ENCODE measurements at regions not wholly inside any gene's neighbourhood (a gene's known extent, or its start where the extent isn't known, plus 50 kb on each side); places are given as distances from the start of the nearest gene placed in this dataset.

DNA sequence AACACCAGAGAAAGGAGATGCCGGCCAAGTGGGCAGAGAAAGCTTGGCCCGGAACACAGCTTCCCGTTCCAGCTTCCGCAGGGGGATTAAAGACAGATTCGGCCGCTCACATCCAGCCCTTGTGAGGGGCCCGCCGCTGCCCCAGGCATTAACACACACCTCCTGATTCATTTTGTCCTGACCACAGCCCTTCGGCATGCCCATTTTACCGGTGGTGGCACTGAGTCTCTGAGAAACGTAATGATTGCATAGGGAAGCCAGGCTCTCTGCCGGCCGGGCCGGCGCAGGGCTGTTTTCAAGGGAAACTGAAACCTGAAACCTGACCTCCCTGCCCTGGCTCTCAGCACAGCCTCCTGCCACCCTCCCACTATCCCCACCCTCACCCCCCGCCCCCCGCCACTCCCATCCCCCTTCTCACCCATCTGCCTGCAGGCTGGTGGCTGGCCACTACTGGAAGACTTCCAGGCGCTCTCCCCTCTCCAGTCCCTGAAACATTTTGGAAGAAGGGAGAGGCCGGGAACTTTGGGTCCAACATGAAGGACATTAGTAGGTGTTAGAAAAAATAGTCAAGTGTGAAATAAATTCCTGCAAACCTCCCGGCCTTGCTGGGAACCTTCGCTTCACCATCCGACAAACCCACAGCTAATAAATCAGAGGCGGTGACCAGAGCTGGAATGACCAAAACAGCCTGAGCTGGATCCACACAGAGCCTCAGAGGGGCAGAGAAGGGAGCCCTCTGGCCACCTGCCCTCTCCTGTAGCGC lies 83.5 kb upstream of the CUX1 start:
- Histone ChIP-seq H3K4me3 (no peak overlapping the region), H3K27ac (no peak overlapping the region), H3K4me1 (replicated peaks in 1 of 2) (peaks cover 3 to 8% of the 10 kb centered on the region in 2 donors)
- in situ Hi-C loops (cut with MboI; ENCODE audit: low pct_unique_long_range_greater_than_20kb in 2 of 9, low sequenced_read_pairs in 9 of 9, unreplicated experiment in 9 of 9) = no loop called here
- 0 to 48% (median 36%) methylated on average over 1 to 6 of the region's 24 CpGs; no CpG with 5 or more reads in 3 of the 10 experiments for WGBS, 10 experiments
- peak; percentile 14 to 94 (median 62) for ATAC-seq (replicated peaks in 6 of 8)

DNA sequence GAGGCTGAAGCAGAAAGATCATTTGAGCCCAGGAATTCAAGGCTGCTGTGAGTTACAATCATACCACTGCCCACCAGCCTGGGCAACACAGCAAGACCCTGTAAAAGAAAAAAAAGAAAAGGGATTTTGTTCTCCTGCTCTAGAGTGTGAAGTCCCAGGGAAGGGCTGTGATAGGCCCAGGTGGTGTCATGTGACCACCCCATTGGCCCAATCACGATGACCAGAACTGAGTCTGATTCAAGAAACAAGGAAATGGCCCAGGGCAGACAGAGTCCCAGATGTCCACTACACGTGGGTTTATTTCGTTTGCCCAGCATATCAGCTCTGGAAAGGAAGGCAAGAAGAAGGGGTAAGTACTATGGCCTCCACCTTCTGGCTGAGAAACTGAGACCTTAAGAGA lies 81.3 kb upstream of the CUX1 start:
- Histone ChIP-seq H3K4me1 (replicated peaks in 1 of 2) (peaks cover 0 to 8% of the 10 kb centered on the region in 2 donors), H3K4me3 (no peak overlapping the region), H3K27ac (no peak overlapping the region)
- in situ Hi-C loops (cut with MboI; ENCODE audit: low pct_unique_long_range_greater_than_20kb in 2 of 9, low sequenced_read_pairs in 9 of 9, unreplicated experiment in 9 of 9) = no loop called here
- ATAC-seq (replicated peaks in 6 of 8) = no peak
- WGBS, 10 experiments = 33 to 100% (median 90%) methylated on average over 1 to 3 of the region's 3 CpGs; no CpG with 5 or more reads in 5 of the 10 experiments

DNA sequence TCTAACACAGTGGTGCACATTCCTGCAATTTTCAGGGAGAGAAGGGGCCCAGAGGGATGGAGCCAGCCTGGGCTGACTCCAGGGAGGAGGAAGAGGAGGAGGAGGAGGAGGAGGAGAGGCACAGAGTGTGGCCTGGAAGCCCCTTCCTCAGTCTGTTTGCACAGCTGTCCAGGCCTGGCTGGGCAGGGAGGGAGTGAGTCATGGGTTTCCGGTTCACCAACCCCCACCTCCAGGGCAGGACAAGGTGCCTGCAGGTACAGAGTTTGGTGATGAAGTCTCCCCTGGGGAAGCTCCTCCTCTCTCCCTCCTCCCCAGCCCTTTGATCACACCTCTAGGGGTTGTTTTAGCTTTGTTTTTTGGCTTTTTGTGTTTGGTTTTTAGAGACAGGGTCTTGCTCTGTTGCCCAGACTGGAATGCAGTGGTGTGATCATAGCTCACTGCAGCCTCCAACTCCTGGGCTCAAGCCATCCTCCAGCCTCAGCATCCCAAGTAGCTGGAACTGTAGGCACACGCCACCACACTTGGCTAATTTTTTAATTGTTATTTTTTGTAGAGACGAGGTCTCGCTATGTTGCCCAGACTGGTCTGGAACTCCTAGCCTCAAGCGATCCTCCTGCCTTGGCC lies 77.5 kb upstream of the CUX1 start:
- Histone ChIP-seq H3K4me3 (no peak overlapping the region), H3K4me1 (replicated peaks in 1 of 2) (no peaks in the 10 kb centered on the region), H3K27ac (no peak overlapping the region)
- ATAC-seq (replicated peaks in 6 of 8) = no peak
- in situ Hi-C loops (cut with MboI; ENCODE audit: low pct_unique_long_range_greater_than_20kb in 2 of 9, low sequenced_read_pairs in 9 of 9, unreplicated experiment in 9 of 9) = no loop called here
- whole genome bisulfite sequencing, 10 experiments = 89 to 100% (median 100%) methylated on average over 1 to 4 of the region's 5 CpGs; no CpG with 5 or more reads in 5 of the 10 experiments

DNA sequence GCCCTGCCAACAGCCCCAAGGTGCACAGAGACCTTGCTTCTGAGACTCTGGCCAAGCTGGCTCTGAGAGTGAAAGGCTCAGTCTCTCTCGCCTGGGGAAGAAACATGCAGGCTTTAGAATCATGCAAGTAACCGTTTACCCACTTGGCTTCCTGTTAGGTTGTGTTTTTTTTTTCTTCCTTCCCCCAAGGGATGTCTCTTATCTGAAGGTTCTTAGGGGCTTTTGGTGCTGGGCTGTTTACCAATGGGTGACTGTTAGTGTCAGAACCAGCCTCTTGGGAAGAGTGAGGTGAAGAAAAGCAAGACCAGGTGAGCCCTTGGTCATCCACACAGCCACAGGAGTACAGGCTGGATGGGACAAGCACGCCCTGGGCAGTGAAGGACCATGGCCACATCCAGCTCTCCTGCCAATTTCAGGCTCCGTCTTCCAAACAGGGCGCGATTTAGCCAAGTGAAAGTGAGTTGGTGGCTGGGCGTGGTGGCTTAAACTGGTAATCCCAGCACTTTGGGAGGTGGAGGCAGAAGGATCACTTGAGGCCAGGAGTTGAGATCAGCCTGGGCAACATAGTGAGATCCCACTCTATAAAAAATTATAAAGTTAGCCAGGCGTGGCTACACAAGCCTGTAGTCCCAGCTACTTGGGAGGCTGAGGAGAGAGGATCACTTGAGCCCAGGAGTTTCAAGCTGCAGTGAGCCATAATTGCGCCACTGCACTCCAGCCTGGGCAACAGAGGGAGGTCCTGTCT lies 76.3 kb upstream of the CUX1 start:
- ATAC-seq (replicated peaks in 6 of 8) = no peak
- no peaks in the 10 kb centered on the region for H3K4me1 ChIP-seq (replicated peaks in 1 of 2)
- H3K27ac ChIP-seq = no peak overlapping the region
- H3K4me3 ChIP-seq = no peak overlapping the region
- in situ Hi-C loops (cut with MboI; ENCODE audit: low pct_unique_long_range_greater_than_20kb in 2 of 9, low sequenced_read_pairs in 9 of 9, unreplicated experiment in 9 of 9) = no loop called here
- 41 to 100% (median 83%) methylated on average over 1 to 5 of the region's 9 CpGs; no CpG with 5 or more reads in 1 of the 10 experiments for WGBS, 10 experiments

DNA sequence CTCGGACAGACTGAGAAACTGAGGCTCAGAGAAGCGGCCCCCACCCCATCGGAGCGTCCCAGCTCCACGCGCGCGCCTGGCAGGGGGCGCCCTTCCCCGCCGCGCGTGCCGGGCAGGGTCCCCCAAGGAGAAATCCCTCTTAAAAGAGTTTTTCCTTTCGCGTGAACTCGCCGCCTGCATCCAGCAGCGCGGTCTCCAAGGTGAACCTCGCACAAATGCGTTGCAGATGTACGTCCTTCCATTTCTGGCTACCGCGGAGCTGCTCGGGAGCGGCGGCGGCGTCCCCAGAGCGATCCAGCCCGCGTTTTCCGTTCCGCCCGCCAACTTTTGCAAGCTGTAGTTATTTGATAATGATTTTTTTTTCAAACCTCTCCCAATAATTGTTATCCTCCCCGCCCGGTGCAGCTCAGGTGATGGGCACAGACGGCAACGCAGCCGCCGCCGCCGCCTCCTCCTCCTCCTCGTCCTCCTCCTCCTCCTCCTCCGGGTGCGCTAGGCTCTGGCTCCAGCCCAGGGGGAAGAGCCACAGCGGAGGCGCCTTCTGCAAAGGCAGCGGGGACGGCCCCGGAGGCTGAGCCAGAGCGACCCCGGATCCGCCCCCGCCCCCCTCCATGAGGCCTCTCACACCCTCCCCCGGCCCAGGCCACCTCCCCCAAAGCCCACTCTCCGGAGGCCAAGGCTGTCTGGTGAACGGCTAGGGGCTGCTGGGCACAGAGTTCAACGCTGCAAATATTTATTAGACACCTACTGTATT lies 74.0 kb upstream of the CUX1 start:
- Histone ChIP-seq H3K27ac (no peak overlapping the region), H3K4me1 (replicated peaks in 1 of 2) (no peaks in the 10 kb centered on the region), H3K4me3 (peak overlapping the region; percentile 32 to 45 (median 41))
- WGBS, 10 experiments = 0 to 6% (median 0%) methylated on average over 6 to 12 of the region's 60 CpGs; no CpG with 5 or more reads in 5 of the 10 experiments
- in situ Hi-C loops (cut with MboI; ENCODE audit: low pct_unique_long_range_greater_than_20kb in 2 of 9, low sequenced_read_pairs in 9 of 9, unreplicated experiment in 9 of 9) = no loop called here
- ATAC-seq (replicated peaks in 6 of 8) = peak; percentile 82 to 92 (median 85)

DNA sequence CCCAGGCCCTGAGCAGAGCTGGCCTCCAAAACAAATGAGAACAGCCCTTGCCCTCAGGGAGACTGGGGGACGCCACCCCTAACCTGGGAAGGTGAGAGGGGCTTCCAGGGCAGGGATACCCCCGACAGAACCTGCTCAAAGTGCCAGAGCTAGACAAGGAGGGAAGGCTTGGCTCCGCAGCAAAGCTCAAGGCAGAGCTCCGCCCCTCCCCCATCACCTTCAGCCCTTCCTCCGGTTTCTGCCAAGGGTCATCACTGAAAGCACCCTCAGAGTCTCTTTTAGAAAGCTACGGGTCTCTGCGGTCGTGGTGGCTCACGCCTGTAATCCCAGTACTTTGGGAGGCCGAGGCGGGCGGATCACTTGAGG lies 73.4 kb upstream of the CUX1 start:
- 0 to 82% (median 51%) methylated on average over 1 to 11 of the region's 12 CpGs; no CpG with 5 or more reads in 5 of the 10 experiments for WGBS, 10 experiments
- peak in 2 of 8 experiments; percentile 17 to 19 for ATAC-seq (replicated peaks in 6 of 8)
- Histone ChIP-seq H3K4me3 (peak overlapping the region in 4 of 5 donors; percentile 32 to 45 (median 42)), H3K4me1 (replicated peaks in 1 of 2) (no peaks in the 10 kb centered on the region), H3K27ac (no peak overlapping the region)
- in situ Hi-C loops (cut with MboI; ENCODE audit: low pct_unique_long_range_greater_than_20kb in 2 of 9, low sequenced_read_pairs in 9 of 9, unreplicated experiment in 9 of 9) = no loop called here

DNA sequence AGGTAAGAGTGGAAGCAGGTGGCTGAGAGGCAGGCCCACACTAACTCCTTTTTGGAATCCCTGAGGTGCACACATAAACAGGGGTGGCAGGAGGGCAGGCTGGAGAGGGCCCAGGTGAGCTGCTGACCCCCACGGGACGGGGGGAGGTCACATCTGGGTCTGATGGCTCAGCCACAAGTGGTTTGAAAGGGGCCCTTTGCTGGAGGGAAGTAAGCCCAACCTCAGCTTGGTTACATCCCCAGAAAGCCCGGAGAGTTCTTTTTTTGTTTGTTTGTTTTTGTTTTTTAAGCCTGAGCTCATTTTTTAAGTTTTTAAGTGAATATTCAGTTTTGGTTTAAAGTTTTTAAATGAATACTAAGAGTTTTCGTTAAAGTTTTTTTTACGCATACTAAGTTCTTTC lies 72.8 kb upstream of the CUX1 start:
- no peak for ATAC-seq (replicated peaks in 6 of 8)
- WGBS, 10 experiments = 43 to 92% (median 82%) methylated on average over 1 to 5 of the region's 5 CpGs; no CpG with 5 or more reads in 1 of the 10 experiments
- in situ Hi-C loops (cut with MboI; ENCODE audit: low pct_unique_long_range_greater_than_20kb in 2 of 9, low sequenced_read_pairs in 9 of 9, unreplicated experiment in 9 of 9) = no loop called here
- H3K27ac ChIP-seq = no peak overlapping the region
- no peak overlapping the region for H3K4me3 ChIP-seq
- no peaks in the 10 kb centered on the region for H3K4me1 ChIP-seq (replicated peaks in 1 of 2)

DNA sequence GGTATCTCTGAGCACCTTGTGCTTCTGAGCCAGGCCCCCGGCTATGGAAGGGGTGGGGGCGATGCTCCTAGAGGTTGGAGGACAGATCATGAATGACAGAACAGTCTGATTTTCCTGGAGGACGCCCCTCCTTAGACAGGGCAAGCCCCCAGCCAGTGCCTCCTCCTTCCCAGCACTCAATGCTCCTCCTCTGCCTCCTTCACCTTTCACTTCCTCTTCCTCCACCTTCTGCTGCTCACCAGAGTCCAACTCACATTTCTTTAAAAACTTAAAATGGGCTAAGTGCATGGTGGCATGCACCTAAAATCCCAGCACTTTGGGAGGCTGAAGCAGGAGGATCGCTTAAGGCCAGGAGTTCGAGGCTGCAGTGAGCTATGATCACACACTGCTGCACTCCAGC lies 71.1 kb upstream of the CUX1 start:
- H3K4me3 ChIP-seq = no peak overlapping the region
- ATAC-seq (replicated peaks in 6 of 8) = no peak
- in situ Hi-C loops (cut with MboI; ENCODE audit: low pct_unique_long_range_greater_than_20kb in 2 of 9, low sequenced_read_pairs in 9 of 9, unreplicated experiment in 9 of 9) = no loop called here
- H3K27ac ChIP-seq = no peak overlapping the region
- H3K4me1 ChIP-seq (replicated peaks in 1 of 2) = no peaks in the 10 kb centered on the region
- 25 to 100% (median 88%) methylated on average over 1 to 5 of the region's 5 CpGs; no CpG with 5 or more reads in 3 of the 10 experiments for WGBS, 10 experiments

DNA sequence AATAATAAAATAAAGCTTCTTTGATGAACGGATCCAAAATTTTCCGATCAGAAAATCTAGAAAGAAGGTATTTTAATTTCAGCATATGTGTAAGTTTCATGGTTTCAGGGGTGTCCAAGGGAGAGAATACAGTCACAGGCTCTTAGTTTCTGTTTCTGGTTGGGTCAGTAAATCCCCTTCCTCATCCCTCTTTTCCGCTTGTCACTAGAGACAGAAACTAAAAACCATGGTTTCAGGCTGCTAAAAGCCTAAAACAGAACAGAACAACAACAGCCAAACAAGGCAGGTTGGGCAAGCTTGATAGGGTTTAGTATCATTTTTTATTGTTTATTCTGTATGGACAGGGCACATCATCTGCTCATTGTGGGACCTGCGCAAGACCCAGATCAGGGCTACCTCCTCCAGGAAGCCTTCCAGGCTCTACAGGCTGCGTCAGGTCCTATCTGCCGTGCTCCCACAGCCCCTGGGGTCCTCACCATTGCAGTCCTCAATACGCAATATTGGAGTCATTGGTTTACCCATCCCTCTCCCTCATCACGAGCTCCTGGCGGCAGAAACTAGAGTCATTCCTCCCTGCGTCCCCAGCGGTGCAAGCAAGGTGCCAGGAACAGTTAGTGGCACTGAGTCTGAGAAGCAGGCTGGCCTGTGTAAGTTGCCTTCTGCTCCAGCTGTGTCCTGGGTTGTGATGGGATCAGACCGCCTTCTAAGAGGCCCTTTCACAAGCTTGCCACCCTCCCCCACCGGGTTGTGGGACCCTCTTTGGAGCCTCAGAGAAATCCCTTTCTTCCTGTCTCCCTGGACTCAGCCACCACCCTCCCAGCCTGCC lies 70.2 kb upstream of the CUX1 start:
- ATAC-seq (replicated peaks in 6 of 8) = no peak
- no peak overlapping the region for H3K4me3 ChIP-seq
- H3K27ac ChIP-seq = no peak overlapping the region
- 43 to 90% (median 80%) methylated on average over 1 to 8 of the region's 13 CpGs; no CpG with 5 or more reads in 1 of the 10 experiments for WGBS, 10 experiments
- no peaks in the 10 kb centered on the region for H3K4me1 ChIP-seq (replicated peaks in 1 of 2)
- in situ Hi-C loops (cut with MboI; ENCODE audit: low pct_unique_long_range_greater_than_20kb in 2 of 9, low sequenced_read_pairs in 9 of 9, unreplicated experiment in 9 of 9) = no loop called here

DNA sequence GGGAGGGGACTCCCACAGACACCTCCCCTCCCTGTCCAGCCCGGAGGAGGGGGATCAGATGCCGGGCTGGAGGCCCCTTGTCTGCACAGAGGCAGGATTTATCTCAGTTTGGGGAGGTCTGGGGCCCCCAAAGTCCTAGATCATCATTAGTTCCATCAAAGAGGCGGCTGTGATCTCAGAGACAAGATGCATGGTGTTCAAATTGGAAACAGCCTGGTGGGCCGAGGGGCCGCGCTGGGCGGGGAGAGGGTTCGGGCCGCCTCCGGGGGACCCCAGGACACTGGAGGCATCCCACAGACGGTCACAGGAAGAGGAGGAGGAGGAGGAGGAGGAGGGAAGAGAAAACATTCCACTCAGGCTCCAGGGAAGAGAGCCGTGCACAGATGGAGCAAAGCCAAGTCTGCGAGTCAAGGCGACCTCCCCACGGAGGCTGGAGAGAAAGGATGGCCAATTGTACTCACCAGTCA lies 69.5 kb upstream of the CUX1 start:
- in situ Hi-C loops (cut with MboI; ENCODE audit: low pct_unique_long_range_greater_than_20kb in 2 of 9, low sequenced_read_pairs in 9 of 9, unreplicated experiment in 9 of 9) = no loop called here
- H3K4me1 ChIP-seq (replicated peaks in 1 of 2) = no peaks in the 10 kb centered on the region
- 80% methylated on average over 1 of the region's 15 CpGs; no CpG with 5 or more reads in 8 of the 10 experiments for WGBS, 10 experiments
- no peak overlapping the region for H3K4me3 ChIP-seq
- no peak overlapping the region for H3K27ac ChIP-seq
- ATAC-seq (replicated peaks in 6 of 8) = no peak

DNA sequence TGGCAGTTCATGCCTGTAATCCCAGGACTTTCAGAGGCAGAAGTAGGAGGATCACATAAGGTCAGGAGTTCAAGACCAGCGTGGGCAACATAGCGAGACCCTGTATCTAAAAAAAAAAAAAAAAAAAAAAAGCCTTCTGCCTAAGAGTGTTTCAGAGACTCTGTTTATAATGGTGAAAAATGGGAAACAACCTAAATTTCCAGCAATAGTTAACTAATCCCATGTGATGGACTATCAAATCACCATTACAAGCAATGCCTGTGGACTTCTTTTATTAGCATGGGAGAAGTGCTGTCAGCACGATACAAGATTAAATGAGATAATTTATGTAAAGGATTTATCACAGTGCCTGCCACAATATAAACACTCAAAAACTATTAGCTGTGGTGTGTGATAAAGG lies 67.5 kb upstream of the CUX1 start:
- no peak overlapping the region for H3K27ac ChIP-seq
- in situ Hi-C loops (cut with MboI; ENCODE audit: low pct_unique_long_range_greater_than_20kb in 2 of 9, low sequenced_read_pairs in 9 of 9, unreplicated experiment in 9 of 9) = no loop called here
- peaks cover 4% of the 10 kb centered on the region in 2 donors for H3K4me1 ChIP-seq (replicated peaks in 1 of 2)
- H3K4me3 ChIP-seq = no peak overlapping the region
- ATAC-seq (replicated peaks in 6 of 8) = no peak
- 40 to 84% (median 57%) methylated on average over 1 to 3 of the region's 3 CpGs; no CpG with 5 or more reads in 4 of the 10 experiments for WGBS, 10 experiments

DNA sequence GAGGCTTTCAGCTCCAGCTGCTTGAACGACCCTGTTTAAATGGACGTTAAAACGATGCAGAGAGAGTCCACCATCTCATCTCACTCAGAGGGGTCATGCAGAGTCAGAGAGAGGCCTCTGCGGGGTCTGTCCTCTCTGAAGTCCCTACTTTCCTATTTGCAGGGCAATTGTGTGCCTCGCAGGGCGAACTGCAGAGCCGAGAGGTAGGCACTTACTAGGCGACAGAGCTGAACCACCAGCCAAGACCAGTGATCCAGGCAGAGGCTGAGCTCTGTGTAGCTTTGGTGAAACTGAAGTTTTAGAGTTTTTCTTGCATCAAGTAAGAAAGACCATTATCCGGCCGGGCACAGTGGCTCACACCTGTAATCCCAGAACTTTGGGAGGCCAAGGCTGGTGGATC lies 64.1 kb upstream of the CUX1 start:
- no peak overlapping the region for H3K27ac ChIP-seq
- in situ Hi-C loops (cut with MboI; ENCODE audit: low pct_unique_long_range_greater_than_20kb in 2 of 9, low sequenced_read_pairs in 9 of 9, unreplicated experiment in 9 of 9) = no loop called here
- 14 to 83% (median 70%) methylated on average over 1 to 7 of the region's 10 CpGs; no CpG with 5 or more reads in 4 of the 10 experiments for WGBS, 10 experiments
- ATAC-seq (replicated peaks in 6 of 8) = no peak
- H3K4me3 ChIP-seq = no peak overlapping the region
- peaks cover 6 to 7% of the 10 kb centered on the region in 2 donors for H3K4me1 ChIP-seq (replicated peaks in 1 of 2)
